ENCODE measurements at regions not wholly inside any gene's neighbourhood (a gene's known extent, or its start where the extent isn't known, plus 50 kb on each side); places are given as distances from the start of the nearest gene placed in this dataset.

GRCh38 chr3:194070220-194070633 lies 65.7 kb upstream of the HES1 start:
- Histone ChIP-seq H3K9ac (ENCODE audit: low read depth in 1 of 2, low read length in 2 of 2) (peak overlapping the region; percentile 30 to 72), H3K4me1 (ENCODE audit: control insufficient read depth in 4 of 4, insufficient read depth in 4 of 4, low read length in 3 of 4) (peaks cover 13 to 37% (median 18%) of the 10 kb centered on the region in 4 donors), H3K27me3 (ENCODE audit: control insufficient read depth in 4 of 4, insufficient read depth in 4 of 4, low read length in 3 of 4) (no peaks in the 10 kb centered on the region), H3K36me3 (ENCODE audit: control insufficient read depth in 4 of 4, insufficient read depth in 3 of 4, low read depth in 1 of 4, low read length in 3 of 4) (no peaks in the 10 kb centered on the region), H3K9me3 (ENCODE audit: control insufficient read depth in 4 of 4, low read length in 3 of 4) (no peaks in the 10 kb centered on the region), H3K4me3 (ENCODE audit: low read depth in 1 of 3, low read length in 3 of 3) (peak overlapping the region; percentile 50 to 59 (median 57)), H3K27ac (ENCODE audit: low read depth in 1 of 2, low read length in 2 of 2) (peak overlapping the region; percentile 97 to 99)
- no peak for TF ChIP-seq FOXA1 (IDR thresholded peaks at IDR 0.05)
- TF ChIP-seq HNF4A (conservative IDR thresholded peaks at IDR 0.05), result no peak
- no peak for TF ChIP-seq REST (IDR thresholded peaks at IDR 0.05)
- no peak for TF ChIP-seq RAD21 (IDR thresholded peaks at IDR 0.05)
- peak; percentile 42 for TF ChIP-seq MAX (IDR thresholded peaks at IDR 0.05)
- TF ChIP-seq SP1 (IDR thresholded peaks at IDR 0.05), result no peak
- peak in 1 of 2 donors; percentile 2 for TF ChIP-seq RXRA (IDR thresholded peaks at IDR 0.05)
- no peak for TF ChIP-seq GABPA (IDR thresholded peaks at IDR 0.05 in 1 of 2, conservative IDR thresholded peaks at IDR 0.05 in 1 of 2)
- peak in 1 of 2 donors; percentile 1 for TF ChIP-seq JUND (IDR thresholded peaks at IDR 0.05)
- no peak for TF ChIP-seq ZBTB33 (IDR thresholded peaks at IDR 0.05)
- no peak for TF ChIP-seq NR2F2 (IDR thresholded peaks at IDR 0.05)
- TF ChIP-seq TAF1 (conservative IDR thresholded peaks at IDR 0.05), result peak; percentile 17
- TF ChIP-seq YY1 (IDR thresholded peaks at IDR 0.05), result peak; percentile 7
- TF ChIP-seq HNF4G (IDR thresholded peaks at IDR 0.05), result no peak
- no peak for TF ChIP-seq FOXA2 (IDR thresholded peaks at IDR 0.05)
- TF ChIP-seq EGR1 (IDR thresholded peaks at IDR 0.05; ENCODE audit: low read depth in 2 of 2), result no peak
- no peak for TF ChIP-seq ATF3 (IDR thresholded peaks at IDR 0.05)
- no peak for TF ChIP-seq CTCF (IDR thresholded peaks at IDR 0.05; ENCODE audit: low read depth, low read length, missing input control)
- no peak for DNase-seq (ENCODE audit: low spot score)
- 52% methylated on average over 15 of the region's 15 CpGs for WGBS

Data from liver (tissue), 8 donors.